ENCODE measurements at regions not wholly inside any gene's neighbourhood (a gene's known extent, or its start where the extent isn't known, plus 50 kb on each side); places are given as distances from the start of the nearest gene placed in this dataset.
"Not testable (repeated sequence)": the region's sequence is repeated elsewhere in the genome, so short reads cannot be mapped to it uniquely, and the experiment has no call there.

- DNase-seq (ENCODE audit: low read depth in 2 of 2) = no peak
These were observed 259.8 kb upstream of the HDAC4 start for GRCh38 chr2:239660390-239661230.

GRCh38 chr2:239657992-239658391, 257.2 kb upstream of the HDAC4 start:
- no peak for DNase-seq (ENCODE audit: low read depth in 2 of 2)

DNA sequence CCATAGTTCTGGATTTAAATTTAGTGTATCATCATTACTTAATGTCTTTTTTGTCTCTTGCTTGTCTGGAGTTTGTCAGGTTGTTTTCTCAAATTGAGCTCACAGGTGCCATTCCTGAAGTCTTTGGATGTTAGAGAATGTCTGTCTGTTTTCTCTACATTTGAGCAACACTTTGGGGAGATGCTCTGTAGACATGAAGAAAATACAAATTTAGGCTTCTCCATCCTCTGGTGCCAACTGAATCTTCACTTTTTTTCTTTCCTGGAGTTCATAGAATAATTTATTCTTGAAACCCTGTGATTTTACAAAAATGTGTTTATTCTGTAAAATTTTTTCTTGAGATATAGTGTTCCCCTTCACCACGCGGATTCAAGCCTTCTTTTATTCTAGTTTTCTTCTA, 256.4 kb upstream of the HDAC4 start:
- no peak for DNase-seq (ENCODE audit: low read depth in 2 of 2)

- DNase-seq (ENCODE audit: low read depth in 2 of 2) = no peak
These were observed 253.4 kb upstream of the HDAC4 start for GRCh38 chr2:239654266-239654665.

DNA sequence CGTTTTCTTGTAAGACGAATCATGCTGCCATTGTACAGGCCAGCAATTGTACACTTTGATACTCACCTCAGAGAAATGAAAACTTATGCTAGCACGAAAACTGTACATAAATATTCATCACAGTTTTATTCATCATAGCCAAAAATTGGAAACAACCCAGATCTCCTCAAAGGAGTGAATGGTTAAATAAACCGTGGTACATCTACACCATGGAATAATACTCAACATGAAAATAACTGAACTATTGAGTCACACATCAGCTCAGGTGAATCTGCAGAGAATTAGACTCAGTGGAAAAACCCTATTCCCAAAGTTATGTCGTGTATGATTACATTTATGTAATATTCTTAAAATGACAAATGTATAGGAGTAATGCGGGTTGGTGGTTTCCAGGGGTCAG, 251.0 kb upstream of the HDAC4 start:
- no peak for DNase-seq (ENCODE audit: low read depth in 2 of 2)

DNA sequence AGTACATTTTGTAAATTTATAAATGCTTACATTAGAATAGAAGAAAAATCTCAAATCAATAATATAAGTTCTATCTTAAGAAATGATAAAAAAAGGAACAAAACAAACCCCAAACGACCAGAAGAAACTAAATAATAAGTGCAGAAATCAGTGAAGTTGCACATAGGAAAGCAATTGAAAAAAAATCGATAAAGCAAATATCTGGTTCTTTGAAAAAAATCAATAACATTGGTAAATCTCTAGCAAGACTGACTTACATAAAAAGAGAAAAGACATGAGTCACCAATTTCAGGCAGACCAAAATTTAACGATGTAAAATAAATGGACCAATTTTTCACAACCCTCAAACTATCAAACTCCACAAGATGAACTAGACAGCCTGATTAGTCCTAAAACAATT, 249.9 kb upstream of the HDAC4 start:
- DNase-seq (ENCODE audit: low read depth in 2 of 2) = no peak

GRCh38 chr2:239649309-239649708, 248.5 kb upstream of the HDAC4 start:
- no peak for DNase-seq (ENCODE audit: low read depth in 2 of 2)

DNA sequence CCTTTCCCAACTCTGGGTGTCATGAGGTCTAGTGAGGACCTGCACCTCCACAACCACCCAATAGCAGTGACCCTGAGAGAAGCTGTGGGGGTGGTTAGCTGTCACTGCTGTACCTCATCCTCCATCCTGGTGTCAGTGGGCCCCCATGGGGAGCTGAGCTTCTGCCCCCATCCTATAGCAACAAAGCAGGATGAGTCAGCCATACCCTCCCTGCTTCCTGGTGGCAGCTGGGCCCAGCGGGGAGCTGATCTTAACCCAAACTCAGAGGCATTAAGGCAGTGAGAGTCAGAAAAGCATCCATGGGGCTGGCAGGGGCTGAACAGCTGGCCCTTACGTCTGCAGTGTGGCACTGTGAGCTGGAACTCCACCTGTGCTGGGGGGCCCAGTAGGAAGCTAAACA, 247.8 kb upstream of the HDAC4 start:
- DNase-seq (ENCODE audit: low read depth in 2 of 2) = no peak

GRCh38 chr2:239647052-239647819, 246.4 kb upstream of the HDAC4 start:
- no peak for DNase-seq (ENCODE audit: low read depth in 2 of 2)

- no peak for DNase-seq (ENCODE audit: low read depth in 2 of 2)
These were observed 245.4 kb upstream of the HDAC4 start for GRCh38 chr2:239646184-239646583.

DNA sequence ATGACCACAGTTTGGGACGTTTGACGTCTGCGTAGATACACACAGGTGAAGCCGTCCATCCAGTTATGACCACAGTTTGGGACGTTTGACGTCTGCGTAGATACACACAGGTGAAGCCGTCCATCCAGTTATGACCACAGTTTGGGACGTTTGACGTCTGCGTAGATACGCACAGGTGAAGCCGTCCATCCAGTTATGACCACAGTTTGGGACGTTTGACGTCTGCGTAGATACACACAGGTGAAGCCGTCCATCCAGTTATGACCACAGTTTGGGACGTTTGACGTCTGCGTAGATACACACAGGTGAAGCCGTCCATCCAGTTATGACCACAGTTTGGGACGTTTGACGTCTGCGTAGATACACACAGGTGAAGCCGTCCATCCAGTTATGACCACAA, 243.8 kb upstream of the HDAC4 start:
- not testable (repeated sequence) for DNase-seq (ENCODE audit: low read depth in 2 of 2)

DNA sequence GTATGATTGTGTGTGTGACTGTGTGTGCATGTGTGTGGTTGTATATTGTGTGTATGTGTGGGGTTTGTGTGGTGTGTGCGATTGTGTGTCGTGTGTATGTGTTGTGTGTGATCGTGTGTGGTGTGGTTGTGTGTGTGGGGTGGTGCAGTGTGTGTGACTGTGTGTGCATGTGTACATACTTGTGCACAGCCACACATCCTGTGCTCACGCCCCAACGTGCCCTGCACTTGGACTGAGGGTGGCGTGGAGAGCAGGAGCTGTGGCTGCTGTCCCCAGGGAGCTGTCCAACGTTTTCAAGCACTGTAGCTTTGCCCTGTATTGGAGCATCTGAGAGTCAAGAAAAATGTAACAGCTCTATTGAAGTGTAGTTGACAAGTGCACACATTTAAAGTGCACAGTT, 243.2 kb upstream of the HDAC4 start:
- DNase-seq (ENCODE audit: low read depth in 2 of 2) = no peak

- DNase-seq (ENCODE audit: low read depth in 2 of 2) = no peak
These were observed 241.7 kb upstream of the HDAC4 start for GRCh38 chr2:239642406-239643004.

DNA sequence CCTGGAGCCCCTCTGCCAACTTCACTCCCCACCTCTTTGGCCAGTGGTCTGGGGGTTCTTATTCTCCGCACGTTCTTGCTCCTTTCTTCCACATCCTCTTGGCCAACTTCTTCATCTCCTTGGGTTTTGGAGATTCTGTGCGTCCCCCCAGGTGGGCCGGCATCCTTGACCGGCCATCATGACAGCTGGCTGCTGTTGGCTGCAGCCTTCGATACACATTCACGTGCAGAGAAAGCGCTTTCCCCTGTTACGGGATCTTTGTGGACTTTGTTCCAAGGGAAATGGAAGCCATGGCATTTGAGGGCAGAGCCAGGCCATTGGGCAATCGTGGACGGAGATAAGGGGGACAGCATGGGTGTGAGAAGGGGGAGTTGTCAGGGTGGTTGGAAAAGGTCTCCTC, 241.1 kb upstream of the HDAC4 start:
- DNase-seq (ENCODE audit: low read depth in 2 of 2) = not testable (repeated sequence)

DNA sequence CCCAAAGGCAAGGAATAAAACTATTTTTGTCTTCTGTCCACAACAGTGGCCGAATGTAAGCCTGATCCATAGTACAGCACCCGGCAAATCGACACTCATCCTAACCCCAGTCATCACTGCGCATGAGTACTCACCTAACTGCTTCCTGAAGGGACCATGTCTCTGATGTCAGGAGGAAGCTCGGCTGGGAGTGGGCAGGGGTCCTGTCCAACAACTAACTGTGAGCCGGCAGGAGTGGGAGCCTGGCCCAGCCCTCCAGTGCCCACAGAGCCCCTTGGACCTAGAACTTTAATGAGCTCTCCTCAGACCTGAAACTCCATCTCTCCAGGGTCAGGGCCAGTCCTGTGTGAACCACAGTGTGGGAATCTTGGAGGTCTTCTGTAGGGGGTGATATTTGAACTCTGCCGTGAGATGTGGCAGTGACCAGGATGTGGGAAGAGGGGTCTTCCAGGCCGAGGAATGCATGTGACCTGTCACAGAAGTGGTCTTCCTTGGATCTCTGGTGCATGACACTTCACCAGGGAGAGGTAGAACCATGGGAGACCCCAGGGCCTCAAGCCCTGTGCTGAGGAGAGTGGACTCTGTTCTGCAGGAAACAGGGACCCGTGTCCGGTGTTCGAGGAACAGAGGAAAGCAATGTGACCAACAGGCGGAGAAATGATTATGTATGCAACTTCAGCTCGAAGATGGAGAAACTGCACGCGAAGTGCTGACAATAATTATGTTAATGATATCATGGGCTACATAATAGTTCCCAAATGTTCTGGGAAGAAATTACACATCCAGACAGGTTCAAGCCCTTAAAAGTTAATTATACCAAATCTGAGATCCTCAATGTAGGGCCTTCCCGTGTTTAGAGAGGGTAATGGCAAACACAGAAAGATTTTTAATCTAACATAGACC, 240.1 kb upstream of the HDAC4 start:
- no peak for DNase-seq (ENCODE audit: low read depth in 2 of 2)

DNA sequence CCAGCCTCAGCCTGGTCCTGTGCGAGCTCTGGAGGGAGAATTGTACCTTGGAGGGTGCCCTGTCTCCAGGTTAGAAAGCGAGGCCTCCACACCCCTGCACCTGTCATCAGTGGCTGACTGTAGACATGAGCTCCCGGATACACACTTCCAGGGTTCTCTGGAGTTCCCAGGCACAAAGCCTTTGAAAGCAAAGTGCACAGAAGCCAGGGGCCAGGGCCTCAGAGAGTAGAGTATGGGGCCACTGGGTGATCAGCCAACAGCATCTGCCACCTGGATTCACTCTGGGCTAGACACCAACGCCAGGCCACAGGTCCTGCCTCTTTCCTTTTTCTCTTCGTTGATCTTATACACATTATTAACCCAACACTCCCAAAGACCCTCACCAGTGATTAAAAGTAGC, 239.4 kb upstream of the HDAC4 start:
- no peak for DNase-seq (ENCODE audit: low read depth in 2 of 2)

DNA sequence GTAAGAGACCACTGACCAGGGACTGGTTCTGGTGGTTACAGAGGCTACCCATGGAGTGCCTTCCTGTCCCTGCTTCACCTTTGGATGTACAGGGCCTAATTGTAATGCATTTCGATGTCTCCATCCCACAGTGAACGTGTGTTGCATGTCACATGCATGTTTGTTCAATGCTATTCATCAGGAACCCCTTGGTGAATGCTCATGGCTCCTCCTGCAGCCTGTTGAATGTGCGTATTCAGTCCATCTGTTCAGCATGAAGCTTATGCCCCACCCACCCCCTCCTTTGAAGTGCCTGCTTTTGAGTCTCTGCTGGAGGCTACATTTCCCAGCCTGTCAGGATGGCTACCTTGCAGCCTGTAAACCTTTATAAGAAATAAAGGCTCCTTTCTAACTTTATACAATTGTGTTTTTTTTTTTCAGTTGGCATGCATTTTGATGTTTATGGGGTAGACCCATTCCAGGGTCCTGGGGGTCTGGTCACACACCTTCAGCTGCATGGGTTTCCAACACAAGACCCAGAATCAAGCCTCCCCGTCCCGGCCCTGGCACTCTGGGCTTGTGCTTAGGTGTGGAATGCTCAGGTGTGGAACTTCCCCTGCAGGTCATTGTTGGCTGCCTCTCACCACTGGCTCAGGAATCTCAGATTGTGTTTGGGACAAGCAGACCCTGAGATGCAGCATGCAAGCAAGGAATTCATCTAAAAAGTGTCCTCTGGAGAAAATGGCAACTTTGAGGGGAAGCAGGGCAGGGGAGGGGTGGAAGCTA, 238.8 kb upstream of the HDAC4 start:
- DNase-seq (ENCODE audit: low read depth in 2 of 2) = no peak

- DNase-seq (ENCODE audit: low read depth in 2 of 2) = no peak
These were observed 237.6 kb upstream of the HDAC4 start for GRCh38 chr2:239638376-239638775.

DNA sequence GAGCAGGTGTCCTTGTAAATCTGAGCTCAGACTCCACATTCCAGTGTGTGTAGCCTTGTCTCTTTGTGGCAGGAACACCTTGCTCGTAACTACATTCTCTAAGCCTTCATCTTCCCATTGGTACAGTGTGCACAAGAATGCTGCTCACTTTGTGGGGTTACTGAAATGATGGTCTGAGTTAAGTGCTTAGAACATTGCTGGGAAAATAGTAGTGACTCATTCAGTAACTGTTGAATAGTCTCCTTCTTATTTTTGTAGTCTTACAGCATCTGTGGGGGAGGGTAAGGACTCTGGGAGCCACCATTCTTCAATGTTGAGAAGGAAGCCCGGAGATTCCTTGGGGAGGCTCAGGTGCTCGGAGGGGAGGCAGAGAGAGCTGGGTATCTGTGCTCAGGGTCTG, 236.0 kb upstream of the HDAC4 start:
- no peak for DNase-seq (ENCODE audit: low read depth in 2 of 2)

DNA sequence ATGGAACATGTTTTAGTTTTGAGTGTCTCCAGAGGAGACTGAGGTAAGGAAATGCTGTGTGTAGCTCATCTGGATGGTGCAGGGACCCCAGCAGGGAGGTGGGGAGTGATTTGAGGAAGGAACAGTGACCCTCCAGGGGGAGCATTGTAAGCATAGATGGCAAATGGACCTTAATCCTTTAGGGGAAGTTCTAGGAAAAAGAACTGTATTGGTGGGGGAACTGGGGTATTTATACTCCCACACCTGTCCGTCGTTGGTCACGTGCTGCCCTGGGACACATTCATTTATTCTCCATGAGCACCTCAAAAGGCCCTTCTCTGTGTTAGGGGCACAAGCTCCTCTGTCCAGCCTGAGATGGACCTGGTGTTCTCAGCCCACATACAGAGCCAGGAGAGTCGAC, 233.9 kb upstream of the HDAC4 start:
- no peak for DNase-seq (ENCODE audit: low read depth in 2 of 2)
